ENCODE measurements at regions not wholly inside any gene's neighbourhood (a gene's known extent, or its start where the extent isn't known, plus 50 kb on each side); places are given as distances from the start of the nearest gene placed in this dataset.

DNA sequence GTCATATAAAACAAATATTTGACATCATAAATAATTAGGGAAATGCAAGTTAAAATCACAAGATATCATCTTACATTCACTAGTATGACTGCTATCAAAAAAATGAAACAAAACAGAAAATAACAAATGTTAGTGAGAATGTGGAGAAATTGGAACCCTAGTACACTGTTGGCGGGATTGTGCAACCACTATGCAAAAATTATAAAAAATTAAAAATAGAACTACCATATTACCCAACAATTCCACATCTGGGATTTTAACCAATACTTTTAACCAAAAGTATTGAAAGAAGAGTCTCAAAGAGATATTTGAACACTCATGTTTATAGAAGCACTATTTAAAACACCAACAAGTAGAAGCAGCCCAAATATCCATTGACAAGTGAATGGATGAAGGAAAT is 797.2 kb upstream of the ADAMTS5 start:
- TF ChIP-seq, protein P1, sequence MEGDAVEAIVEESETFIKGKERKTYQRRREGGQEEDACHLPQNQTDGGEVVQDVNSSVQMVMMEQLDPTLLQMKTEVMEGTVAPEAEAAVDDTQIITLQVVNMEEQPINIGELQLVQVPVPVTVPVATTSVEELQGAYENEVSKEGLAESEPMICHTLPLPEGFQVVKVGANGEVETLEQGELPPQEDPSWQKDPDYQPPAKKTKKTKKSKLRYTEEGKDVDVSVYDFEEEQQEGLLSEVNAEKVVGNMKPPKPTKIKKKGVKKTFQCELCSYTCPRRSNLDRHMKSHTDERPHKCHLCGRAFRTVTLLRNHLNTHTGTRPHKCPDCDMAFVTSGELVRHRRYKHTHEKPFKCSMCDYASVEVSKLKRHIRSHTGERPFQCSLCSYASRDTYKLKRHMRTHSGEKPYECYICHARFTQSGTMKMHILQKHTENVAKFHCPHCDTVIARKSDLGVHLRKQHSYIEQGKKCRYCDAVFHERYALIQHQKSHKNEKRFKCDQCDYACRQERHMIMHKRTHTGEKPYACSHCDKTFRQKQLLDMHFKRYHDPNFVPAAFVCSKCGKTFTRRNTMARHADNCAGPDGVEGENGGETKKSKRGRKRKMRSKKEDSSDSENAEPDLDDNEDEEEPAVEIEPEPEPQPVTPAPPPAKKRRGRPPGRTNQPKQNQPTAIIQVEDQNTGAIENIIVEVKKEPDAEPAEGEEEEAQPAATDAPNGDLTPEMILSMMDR (IDR thresholded peaks at IDR 0.05), result no peak
- TF ChIP-seq, protein P2, sequence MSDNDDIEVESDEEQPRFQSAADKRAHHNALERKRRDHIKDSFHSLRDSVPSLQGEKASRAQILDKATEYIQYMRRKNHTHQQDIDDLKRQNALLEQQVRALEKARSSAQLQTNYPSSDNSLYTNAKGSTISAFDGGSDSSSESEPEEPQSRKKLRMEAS (CRISPR knock-in tag; IDR thresholded peaks at IDR 0.05), result no peak
- TF ChIP-seq, protein P3, sequence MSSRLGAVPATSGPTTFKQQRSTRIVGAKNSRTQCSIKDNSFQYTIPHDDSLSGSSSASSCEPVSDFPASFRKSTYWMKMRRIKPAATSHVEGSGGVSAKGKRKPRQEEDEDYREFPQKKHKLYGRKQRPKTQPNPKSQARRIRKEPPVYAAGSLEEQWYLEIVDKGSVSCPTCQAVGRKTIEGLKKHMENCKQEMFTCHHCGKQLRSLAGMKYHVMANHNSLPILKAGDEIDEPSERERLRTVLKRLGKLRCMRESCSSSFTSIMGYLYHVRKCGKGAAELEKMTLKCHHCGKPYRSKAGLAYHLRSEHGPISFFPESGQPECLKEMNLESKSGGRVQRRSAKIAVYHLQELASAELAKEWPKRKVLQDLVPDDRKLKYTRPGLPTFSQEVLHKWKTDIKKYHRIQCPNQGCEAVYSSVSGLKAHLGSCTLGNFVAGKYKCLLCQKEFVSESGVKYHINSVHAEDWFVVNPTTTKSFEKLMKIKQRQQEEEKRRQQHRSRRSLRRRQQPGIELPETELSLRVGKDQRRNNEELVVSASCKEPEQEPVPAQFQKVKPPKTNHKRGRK (CRISPR knock-in tag; IDR thresholded peaks at IDR 0.05; ENCODE audit: borderline replicate concordance), result no peak
- TF ChIP-seq IRF2 (CRISPR knock-in tag; IDR thresholded peaks at IDR 0.05; ENCODE audit: borderline replicate concordance, low read depth) (no peak), NFYB (CRISPR knock-in tag; conservative IDR thresholded peaks at IDR 0.05; ENCODE audit: low read depth) (no peak), FOXK1 (CRISPR knock-in tag; IDR thresholded peaks at IDR 0.05) (no peak), ZNF138 (CRISPR knock-in tag; conservative IDR thresholded peaks at IDR 0.05) (no peak), GABPB1 (CRISPR knock-in tag; IDR thresholded peaks at IDR 0.05) (no peak), SP1 (CRISPR knock-in tag; conservative IDR thresholded peaks at IDR 0.05) (no peak), TCF7 (CRISPR knock-in tag; IDR thresholded peaks at IDR 0.05; ENCODE audit: low read depth) (no peak), ZNF263 (CRISPR knock-in tag; IDR thresholded peaks at IDR 0.05; ENCODE audit: low read depth) (no peak)
- TF ChIP-seq, protein P4, sequence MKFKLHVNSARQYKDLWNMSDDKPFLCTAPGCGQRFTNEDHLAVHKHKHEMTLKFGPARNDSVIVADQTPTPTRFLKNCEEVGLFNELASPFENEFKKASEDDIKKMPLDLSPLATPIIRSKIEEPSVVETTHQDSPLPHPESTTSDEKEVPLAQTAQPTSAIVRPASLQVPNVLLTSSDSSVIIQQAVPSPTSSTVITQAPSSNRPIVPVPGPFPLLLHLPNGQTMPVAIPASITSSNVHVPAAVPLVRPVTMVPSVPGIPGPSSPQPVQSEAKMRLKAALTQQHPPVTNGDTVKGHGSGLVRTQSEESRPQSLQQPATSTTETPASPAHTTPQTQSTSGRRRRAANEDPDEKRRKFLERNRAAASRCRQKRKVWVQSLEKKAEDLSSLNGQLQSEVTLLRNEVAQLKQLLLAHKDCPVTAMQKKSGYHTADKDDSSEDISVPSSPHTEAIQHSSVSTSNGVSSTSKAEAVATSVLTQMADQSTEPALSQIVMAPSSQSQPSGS (CRISPR knock-in tag; IDR thresholded peaks at IDR 0.05; ENCODE audit: borderline replicate concordance, low read depth), result no peak
- TF ChIP-seq, protein P5, sequence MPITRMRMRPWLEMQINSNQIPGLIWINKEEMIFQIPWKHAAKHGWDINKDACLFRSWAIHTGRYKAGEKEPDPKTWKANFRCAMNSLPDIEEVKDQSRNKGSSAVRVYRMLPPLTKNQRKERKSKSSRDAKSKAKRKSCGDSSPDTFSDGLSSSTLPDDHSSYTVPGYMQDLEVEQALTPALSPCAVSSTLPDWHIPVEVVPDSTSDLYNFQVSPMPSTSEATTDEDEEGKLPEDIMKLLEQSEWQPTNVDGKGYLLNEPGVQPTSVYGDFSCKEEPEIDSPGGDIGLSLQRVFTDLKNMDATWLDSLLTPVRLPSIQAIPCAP (CRISPR knock-in tag; IDR thresholded peaks at IDR 0.05), result no peak
- TF ChIP-seq, protein P6, sequence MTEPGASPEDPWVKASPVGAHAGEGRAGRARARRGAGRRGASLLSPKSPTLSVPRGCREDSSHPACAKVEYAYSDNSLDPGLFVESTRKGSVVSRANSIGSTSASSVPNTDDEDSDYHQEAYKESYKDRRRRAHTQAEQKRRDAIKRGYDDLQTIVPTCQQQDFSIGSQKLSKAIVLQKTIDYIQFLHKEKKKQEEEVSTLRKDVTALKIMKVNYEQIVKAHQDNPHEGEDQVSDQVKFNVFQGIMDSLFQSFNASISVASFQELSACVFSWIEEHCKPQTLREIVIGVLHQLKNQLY (CRISPR knock-in tag; IDR thresholded peaks at IDR 0.05), result no peak
